ENCODE measurements at regions not wholly inside any gene's neighbourhood (a gene's known extent, or its start where the extent isn't known, plus 50 kb on each side); places are given as distances from the start of the nearest gene placed in this dataset.
"Not testable (repeated sequence)": the region's sequence is repeated elsewhere in the genome, so short reads cannot be mapped to it uniquely, and the experiment has no call there.

DNA sequence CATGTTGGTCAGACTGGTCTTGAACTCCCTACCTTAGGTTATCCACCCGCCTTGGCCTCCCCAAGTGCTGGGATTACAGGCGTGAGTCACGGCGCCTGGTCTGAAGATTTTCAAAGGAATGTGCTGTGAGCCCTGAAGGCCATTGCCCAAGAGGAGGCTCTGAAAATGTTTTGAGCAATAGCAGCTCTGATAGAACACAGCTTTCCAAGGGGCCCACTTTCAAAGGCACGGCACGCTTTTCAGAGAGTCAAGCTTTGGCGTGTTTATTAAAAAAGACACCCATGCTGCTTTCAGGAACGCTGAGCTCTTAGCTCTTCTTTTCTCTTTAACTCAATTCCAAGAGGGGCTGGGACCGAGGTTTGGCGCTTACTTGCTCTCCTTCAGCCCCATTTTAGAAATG is 73.8 kb upstream of the CDON start:
- peaks cover 15% of the 10 kb centered on the region for H3K27me3 Mint-ChIP-seq
- H3K27ac Mint-ChIP-seq: no peak overlapping the region
- no peak overlapping the region for H3K4me3 Mint-ChIP-seq
- no peaks in the 10 kb centered on the region for H3K9me3 Mint-ChIP-seq
- ChIA-PET POLR2A (no interaction called here), CTCF (no interaction called here)
- no peaks in the 10 kb centered on the region for H3K4me1 Mint-ChIP-seq
- no peak for DNase-seq
- H3K36me3 Mint-ChIP-seq (ENCODE audit: low read depth): no peaks in the 10 kb centered on the region

DNA sequence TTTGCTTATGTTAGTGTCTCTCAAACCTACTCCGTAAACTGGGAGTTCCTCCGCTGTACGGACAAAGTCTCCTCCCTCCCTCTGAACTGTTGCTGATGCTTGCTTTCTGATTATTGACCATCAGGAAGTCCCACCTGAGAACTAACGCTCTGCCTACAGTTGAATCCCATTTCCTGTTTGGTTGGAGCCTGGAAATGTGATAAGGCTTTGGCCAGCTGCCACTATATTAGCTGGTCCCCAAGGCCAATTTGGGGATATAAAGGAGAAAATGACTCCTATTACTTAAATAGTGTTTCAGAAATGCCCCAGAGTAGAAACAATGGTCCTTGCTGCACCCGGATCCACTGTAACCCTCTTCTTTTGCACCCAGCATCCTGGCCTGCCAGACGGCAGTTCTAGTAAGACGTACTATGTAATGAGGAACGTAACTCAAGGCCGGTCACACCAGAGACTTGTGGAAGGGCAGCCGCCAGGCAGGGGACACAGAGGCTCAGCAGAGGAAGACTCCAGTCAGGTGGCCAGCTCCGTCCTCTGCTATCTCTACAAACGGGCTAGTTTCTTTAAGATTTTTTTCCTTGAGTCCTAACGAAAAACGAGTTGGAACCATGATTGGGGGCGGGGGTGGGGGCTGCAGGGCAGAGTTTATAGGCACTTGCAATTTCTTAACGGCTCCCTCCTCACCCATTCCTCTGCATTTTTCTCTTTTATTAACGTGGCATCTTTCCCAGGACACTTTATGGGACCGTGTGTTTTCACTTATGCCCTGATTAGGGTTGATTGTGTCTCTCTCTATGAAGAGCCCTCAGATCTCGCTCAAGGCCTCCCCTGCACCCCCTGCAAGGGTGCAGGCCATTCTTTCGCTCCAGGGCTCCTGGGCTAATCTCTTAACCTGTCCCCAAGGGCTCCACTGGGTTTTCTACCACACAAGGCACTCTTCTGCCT is 72.8 kb upstream of the CDON start:
- CTCF ChIA-PET: interaction anchor here (0.7 kb wide), 1 partner anchor 43 kb away, joined by 3 read pairs; no protein-coding TSS in a partner anchor
- no peaks in the 10 kb centered on the region for H3K36me3 Mint-ChIP-seq (ENCODE audit: low read depth)
- POLR2A ChIA-PET: no interaction called here
- H3K9me3 Mint-ChIP-seq: no peaks in the 10 kb centered on the region
- no peak for DNase-seq
- H3K27me3 Mint-ChIP-seq: peaks cover 9% of the 10 kb centered on the region
- H3K4me3 Mint-ChIP-seq: no peak overlapping the region
- no peaks in the 10 kb centered on the region for H3K4me1 Mint-ChIP-seq
- H3K27ac Mint-ChIP-seq: no peak overlapping the region

DNA sequence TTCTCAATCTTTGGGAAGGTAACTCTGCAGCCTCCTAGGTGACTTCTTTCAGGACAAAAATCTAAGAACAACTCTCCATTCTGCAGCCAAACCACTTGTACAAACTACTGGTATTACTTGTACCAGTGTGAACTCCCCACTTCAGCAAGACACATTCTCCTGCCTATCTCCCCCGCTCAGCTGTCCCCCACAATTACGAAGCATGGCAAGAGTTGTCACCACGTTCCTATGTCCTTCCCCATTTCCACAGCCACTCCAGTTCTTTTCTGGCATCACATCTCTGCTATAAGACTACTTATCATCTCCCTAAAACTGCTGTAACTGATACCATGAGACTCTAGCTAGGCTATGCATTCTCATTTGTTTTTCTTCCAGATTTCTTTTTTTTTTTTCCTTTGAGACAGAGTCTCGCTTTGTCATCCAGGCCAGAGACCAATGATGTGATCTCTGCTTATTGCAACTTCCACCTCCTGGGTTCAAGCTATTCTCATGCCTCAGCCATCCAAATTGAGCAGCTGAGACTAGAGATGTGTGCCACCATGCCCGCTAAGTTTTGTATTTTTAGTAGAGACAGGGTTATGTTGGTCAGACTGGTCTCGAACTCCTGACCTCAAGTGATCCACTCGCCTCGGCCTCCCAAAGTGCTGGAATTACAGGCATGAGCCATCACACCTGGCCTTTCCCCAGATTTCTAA is 71.9 kb upstream of the CDON start:
- Mint-ChIP-seq H3K4me3 (no peak overlapping the region), H3K9me3 (no peaks in the 10 kb centered on the region), H3K36me3 (ENCODE audit: low read depth) (no peaks in the 10 kb centered on the region), H3K27me3 (peaks cover 4% of the 10 kb centered on the region), H3K27ac (no peak overlapping the region), H3K4me1 (no peaks in the 10 kb centered on the region)
- DNase-seq: no peak
- CTCF ChIA-PET: interaction anchor here (0.9 kb wide), 1 partner anchor 9 kb away, joined by 3 read pairs; no protein-coding TSS in a partner anchor
- POLR2A ChIA-PET: no interaction called here

DNA sequence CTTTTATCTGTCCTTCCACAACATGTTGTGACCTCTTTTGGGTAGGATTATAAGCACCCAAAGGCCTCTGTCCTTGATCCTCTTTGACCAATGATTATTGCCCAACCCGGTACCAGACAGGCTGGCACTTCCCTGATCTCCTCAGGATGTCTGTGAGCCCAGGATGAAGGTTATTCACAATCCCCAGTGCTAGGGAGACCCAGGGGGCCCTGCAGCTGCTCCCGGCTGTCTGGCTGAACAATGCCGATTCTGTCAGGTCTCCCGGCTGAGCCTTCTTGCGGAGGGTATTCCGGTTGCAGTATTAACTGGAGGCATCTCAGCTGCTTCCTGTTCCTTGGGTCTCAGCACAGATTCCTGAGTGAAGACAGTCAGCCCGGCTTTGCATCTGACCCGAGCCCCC is 71.2 kb upstream of the CDON start:
- Mint-ChIP-seq H3K36me3 (ENCODE audit: low read depth) (no peaks in the 10 kb centered on the region), H3K27me3 (no peaks in the 10 kb centered on the region), H3K4me3 (no peak overlapping the region), H3K4me1 (no peaks in the 10 kb centered on the region), H3K9me3 (no peaks in the 10 kb centered on the region), H3K27ac (no peak overlapping the region)
- POLR2A ChIA-PET: no interaction called here
- no peak for DNase-seq
- CTCF ChIA-PET: interaction anchor here (0.9 kb wide), 1 partner anchor 8 kb away, joined by 3 read pairs; no protein-coding TSS in a partner anchor

DNA sequence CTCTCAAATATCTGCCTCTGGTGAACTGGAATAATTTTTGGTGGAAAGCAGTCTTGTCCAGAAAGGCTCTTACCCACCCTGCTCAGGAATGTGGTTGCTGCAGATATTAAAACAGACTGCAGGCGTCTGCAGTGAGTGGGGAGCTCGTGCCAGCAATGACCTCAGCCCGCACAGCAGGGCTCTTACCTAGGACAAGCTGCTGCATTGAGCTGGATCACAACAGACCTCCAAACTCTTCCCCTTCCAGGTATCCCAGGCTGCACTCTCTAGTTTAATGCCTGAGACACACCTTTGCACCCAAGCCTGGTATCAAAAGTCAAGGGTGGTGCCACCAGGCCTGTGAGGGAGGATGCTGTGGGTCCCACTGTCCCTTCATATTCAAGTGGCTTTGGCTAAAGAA is 69.7 kb upstream of the CDON start:
- Mint-ChIP-seq H3K4me3 (no peak overlapping the region), H3K27ac (no peak overlapping the region), H3K9me3 (no peaks in the 10 kb centered on the region), H3K27me3 (peaks cover 3% of the 10 kb centered on the region), H3K4me1 (no peaks in the 10 kb centered on the region), H3K36me3 (ENCODE audit: low read depth) (no peaks in the 10 kb centered on the region)
- no peak for DNase-seq
- ChIA-PET POLR2A (no interaction called here), CTCF (no interaction called here)

DNA sequence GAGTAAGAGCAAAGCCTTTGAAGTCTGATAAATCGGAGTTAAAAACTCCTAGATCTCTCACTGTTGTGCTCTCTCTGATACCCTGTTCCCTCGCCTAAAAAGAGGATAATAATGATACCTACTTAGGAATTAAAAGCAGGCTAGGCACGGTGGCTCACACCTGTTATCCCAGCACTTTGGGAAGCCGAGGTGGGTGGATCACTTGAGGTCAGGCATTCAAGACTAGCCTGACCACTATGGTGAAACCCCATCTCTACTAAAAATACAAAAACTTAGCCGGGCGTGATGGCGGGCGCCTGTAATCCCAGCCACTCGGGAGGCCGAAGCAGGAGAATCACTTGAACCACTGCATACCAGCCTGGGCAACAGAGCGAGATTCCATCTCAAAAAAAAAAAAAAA is 68.1 kb upstream of the CDON start:
- H3K36me3 Mint-ChIP-seq (ENCODE audit: low read depth); H3K27ac Mint-ChIP-seq; H3K9me3 Mint-ChIP-seq; H3K27me3 Mint-ChIP-seq; H3K4me3 Mint-ChIP-seq; CTCF ChIA-PET; DNase-seq; POLR2A ChIA-PET; H3K4me1 Mint-ChIP-seq: not testable (repeated sequence)

DNA sequence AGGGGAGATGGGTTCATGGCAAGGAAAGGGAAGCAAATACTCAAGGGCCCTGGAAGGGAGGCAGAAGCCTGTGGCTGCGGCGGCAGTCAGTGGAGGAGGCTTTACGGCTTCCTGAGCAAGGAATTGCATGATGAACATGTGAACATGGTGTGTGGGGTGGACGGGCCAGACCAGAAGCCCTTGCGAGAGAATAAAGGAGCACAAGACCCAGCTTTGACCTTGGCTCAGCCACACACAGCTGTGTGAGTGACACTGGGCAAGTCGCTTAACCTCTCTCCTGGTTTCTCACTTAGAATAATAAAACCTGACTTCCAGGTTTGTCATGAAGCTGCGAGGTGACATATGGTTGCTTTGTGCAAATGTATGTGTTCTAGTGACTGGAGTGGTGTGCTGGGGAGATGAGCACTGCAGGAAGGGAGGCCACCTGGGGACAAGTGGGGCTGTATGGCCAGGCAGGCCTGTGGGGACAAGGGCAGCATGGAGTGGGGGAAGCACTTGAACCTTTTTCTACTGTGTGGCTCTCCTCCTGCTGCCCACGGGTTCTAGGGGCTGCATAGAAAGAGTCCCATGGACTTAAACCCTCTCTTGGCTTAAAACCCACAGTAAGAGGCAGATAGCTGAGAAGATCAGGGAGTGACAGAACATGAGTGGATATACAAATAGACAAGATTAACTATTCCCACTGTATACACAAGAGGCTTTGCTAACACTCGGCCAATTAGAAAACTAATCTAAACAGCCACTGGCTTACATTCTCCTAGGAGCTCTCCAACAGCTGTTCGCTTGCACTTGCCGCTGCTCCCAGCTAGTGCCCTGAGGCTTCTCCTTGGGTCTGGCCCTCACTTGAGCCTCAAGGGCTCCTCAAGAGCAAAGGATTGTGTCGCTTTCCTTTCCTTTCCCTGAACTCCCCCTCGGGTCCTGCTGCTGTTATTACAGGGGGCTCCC is 67.3 kb upstream of the CDON start:
- no peaks in the 10 kb centered on the region for H3K9me3 Mint-ChIP-seq
- DNase-seq: no peak
- CTCF ChIA-PET: no interaction called here
- H3K4me1 Mint-ChIP-seq: no peaks in the 10 kb centered on the region
- H3K36me3 Mint-ChIP-seq (ENCODE audit: low read depth): no peaks in the 10 kb centered on the region
- no peak overlapping the region for H3K4me3 Mint-ChIP-seq
- no peak overlapping the region for H3K27ac Mint-ChIP-seq
- H3K27me3 Mint-ChIP-seq: peaks cover 3% of the 10 kb centered on the region
- POLR2A ChIA-PET: no interaction called here

DNA sequence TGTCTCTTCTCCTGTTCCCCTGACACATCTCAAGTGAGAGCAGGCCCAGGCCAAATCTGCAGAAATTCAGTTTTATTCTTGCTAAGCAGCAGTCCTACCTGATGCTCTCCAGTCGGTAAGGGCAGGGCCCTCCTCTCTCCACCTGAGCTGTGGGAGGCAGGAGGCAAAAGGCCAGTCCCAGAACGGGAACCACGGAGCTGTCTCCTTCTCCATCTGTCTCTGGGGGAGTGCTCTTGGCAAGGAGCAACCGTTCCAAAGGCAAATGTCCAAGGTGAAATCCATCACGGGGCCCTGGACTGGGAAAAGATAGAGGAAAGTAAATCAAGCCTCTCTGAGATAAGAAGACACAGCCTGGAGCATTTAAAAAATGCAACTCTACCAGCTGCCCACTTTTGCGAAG is 65.2 kb upstream of the CDON start:
- Mint-ChIP-seq H3K4me3 (no peak overlapping the region), H3K27ac (no peak overlapping the region), H3K27me3 (peaks cover 7% of the 10 kb centered on the region), H3K36me3 (ENCODE audit: low read depth) (no peaks in the 10 kb centered on the region), H3K4me1 (no peaks in the 10 kb centered on the region), H3K9me3 (no peaks in the 10 kb centered on the region)
- DNase-seq: no peak
- ChIA-PET POLR2A (no interaction called here), CTCF (no interaction called here)

DNA sequence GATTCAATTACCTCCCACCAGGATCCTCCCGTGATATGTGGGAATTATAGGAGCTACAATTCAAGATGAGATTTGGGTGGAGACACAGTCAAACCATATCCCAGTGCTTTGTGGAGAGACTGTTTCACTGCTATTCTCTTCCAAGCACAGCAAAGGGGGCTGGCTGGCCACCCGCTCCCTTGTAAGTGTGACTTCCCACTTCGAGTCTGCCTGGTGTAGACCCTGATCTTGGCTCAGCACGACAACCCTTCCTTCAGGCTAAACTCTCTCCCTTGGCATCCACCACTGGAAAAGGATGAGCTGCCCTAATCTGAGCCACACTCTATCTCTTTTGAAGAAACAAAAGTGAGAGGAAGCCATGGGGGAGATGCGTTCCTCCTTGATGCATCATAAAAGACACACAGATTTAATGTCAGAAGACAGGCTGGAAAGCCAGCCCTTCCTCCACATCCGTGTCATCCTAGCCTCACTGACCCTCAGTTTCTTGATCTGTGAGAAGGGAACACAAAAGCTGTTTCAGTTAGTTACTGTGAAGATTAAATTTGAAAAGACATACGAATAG is 64.7 kb upstream of the CDON start:
- Mint-ChIP-seq H3K27me3 (peaks cover 7% of the 10 kb centered on the region), H3K4me3 (no peak overlapping the region), H3K4me1 (no peaks in the 10 kb centered on the region), H3K27ac (no peak overlapping the region), H3K36me3 (ENCODE audit: low read depth) (no peaks in the 10 kb centered on the region), H3K9me3 (no peaks in the 10 kb centered on the region)
- DNase-seq: no peak
- ChIA-PET POLR2A (no interaction called here), CTCF (no interaction called here)

DNA sequence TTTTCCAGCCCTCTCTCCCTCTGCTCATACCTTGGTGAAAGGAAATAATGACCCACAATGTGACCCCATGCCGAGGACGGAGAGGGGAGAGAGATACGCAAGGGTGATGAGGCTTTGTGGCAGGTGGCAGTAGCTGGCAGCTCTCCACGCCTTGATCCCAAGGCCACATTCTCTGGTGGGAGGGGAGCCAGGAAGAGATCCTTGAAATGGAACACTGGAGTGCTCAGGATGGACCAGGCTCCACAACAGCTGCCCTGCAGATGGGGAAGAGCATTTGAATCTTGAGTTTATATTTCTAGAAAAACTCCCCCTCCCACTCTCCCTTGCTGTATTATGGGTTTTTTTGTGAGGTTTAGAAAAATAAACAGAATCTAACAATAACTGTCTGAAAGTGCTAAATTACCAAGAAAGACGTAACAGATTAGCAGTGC is 61.6 kb upstream of the CDON start:
- Mint-ChIP-seq H3K4me3 (no peak overlapping the region), H3K9me3 (no peaks in the 10 kb centered on the region), H3K36me3 (ENCODE audit: low read depth) (no peaks in the 10 kb centered on the region), H3K27ac (no peak overlapping the region), H3K27me3 (peaks cover 8% of the 10 kb centered on the region), H3K4me1 (no peaks in the 10 kb centered on the region)
- CTCF ChIA-PET: interaction anchor here (0.6 kb wide), 1 partner anchor 1032 kb away, joined by 3 read pairs; no protein-coding TSS in a partner anchor
- POLR2A ChIA-PET: interaction anchor here (0.6 kb wide), 1 partner anchor 12 kb away, joined by 3 read pairs; no protein-coding TSS in a partner anchor
- no peak for DNase-seq

DNA sequence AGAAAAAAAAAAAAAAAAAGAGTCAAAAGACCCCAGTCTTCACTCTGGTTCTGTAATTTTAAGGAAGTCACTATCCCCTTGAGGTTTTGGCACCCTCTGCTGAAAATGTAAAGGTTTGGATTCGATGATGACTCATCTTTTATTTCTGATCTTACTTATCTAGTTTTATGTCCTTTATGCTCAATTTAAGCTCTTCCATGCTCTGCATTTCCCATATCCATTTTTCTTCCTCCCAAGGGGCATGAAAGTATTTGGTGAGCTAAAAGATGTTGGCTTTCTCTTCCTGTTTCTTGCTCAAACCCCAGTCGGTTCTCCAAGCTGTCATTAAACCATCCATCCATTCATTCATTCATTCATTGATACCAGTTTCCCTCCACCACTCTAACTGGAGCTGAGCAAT is 61.0 kb upstream of the CDON start:
- CTCF ChIA-PET: interaction anchor here (0.6 to 0.7 kb wide), 2 partner anchors 13 to 1032 kb away, joined by 3 read pairs; no protein-coding TSS in a partner anchor
- no peak for DNase-seq
- Mint-ChIP-seq H3K27ac (no peak overlapping the region), H3K4me1 (no peaks in the 10 kb centered on the region), H3K9me3 (no peaks in the 10 kb centered on the region), H3K36me3 (ENCODE audit: low read depth) (no peaks in the 10 kb centered on the region), H3K4me3 (no peak overlapping the region), H3K27me3 (peaks cover 8% of the 10 kb centered on the region)
- POLR2A ChIA-PET: no interaction called here

DNA sequence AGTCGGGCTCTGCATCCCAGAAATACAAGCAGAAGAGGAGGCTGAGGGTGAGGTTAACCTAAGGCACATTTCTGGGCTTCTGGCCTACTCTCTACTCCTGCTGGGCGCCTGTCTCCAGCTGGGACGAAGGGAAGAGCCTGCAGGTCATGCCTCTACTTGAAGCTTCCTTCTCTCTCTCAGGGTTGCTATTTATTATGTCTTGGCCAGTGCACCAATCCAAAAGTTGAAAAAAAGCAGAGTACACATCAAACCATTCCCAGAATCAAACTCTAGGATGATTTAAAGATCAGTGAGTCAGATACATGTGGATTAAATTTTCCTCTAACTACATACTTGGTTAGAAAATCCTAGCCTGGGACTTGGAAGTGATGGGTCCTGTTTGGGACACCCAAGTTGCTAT is 60.2 kb upstream of the CDON start:
- no peaks in the 10 kb centered on the region for H3K9me3 Mint-ChIP-seq

More for the DNA sequence above, 60.2 kb upstream of the CDON start:
- DNase-seq: no peak
- H3K36me3 Mint-ChIP-seq (ENCODE audit: low read depth): no peaks in the 10 kb centered on the region
- H3K27me3 Mint-ChIP-seq: peaks cover 8% of the 10 kb centered on the region
- H3K4me3 Mint-ChIP-seq: no peak overlapping the region
- ChIA-PET POLR2A (no interaction called here), CTCF (interaction anchor here (0.7 kb wide), 1 partner anchor 12 kb away, joined by 3 read pairs; no protein-coding TSS in a partner anchor)
- no peak overlapping the region for H3K27ac Mint-ChIP-seq
- H3K4me1 Mint-ChIP-seq: no peaks in the 10 kb centered on the region

Data from activated CD4-positive, alpha-beta T cell treated with anti-CD3 and anti-CD28 coated beads, Interleukin-2, amount 10 ng/mL, durations not matched to agents 7 days and 5 days (primary cell).